Suprapubic skin (tissue), 4 donors: ENCODE measurements at regions not wholly inside any gene's neighbourhood (a gene's known extent, or its start where the extent isn't known, plus 50 kb on each side); places are given as distances from the start of the nearest gene placed in this dataset.

ENCODE experiments used
- DNase-seq, 2 donors: peaks; one replicate each; pipeline ENCODE4 v3.0.0-alpha.2; 2019; ENCODE audit warnings: low spot score in 2 of 2
- H3K27ac ChIP-seq: fragments of 200-600 bp; sonication (generic); one replicate; pipeline ENCODE4 v1.5.1; 2019
- H3K27me3 ChIP-seq: fragments of 200-600 bp; sonication (generic); one replicate; pipeline ENCODE4 v1.5.1; 2019
- H3K36me3 ChIP-seq: fragments of 200-600 bp; sonication (generic); one replicate; pipeline ENCODE4 v1.5.1; 2019
- H3K4me1 ChIP-seq: fragments of 200-600 bp; sonication (generic); one replicate; pipeline ENCODE4 v1.5.1; 2019
- H3K4me3 ChIP-seq: fragments of 200-600 bp; sonication (generic); one replicate; pipeline ENCODE4 v1.5.1; 2019; ENCODE audit warnings: mild to moderate bottlenecking
- H3K9me3 ChIP-seq: fragments of 200-600 bp; sonication (generic); one replicate; pipeline ENCODE4 v1.5.1; 2019
- CTCF ChIP-seq, 2 donors: fragments of 200-600 bp in 1 of 2; fragments of 450-650 bp in 1 of 2; sonication (generic) in 1 of 2; IDR thresholded peaks; one replicate each; pipeline ENCODE4 v1.5.1; 2016 to 2019; ENCODE audit warnings: antibody characterized with exemption in 2 of 2, mild to moderate bottlenecking in 1 of 2, moderate library complexity in 1 of 2
- EP300 ChIP-seq: sonication (generic); formaldehyde crosslinking; IDR thresholded peaks from one replicate; pipeline ENCODE4 v1.6.1; 2017; ENCODE audit warnings: antibody characterized with exemption
- POLR2A ChIP-seq, 2 donors: fragments of 450-650 bp; IDR thresholded peaks; one replicate each; pipeline ENCODE4 v1.6.1; 2017; ENCODE audit warnings: antibody characterized with exemption in 2 of 2, mild to moderate bottlenecking in 2 of 2, moderate library complexity in 2 of 2
- POLR2AphosphoS5 ChIP-seq, 3 donors: sonication (generic); formaldehyde crosslinking; IDR thresholded peaks; one replicate each; pipeline ENCODE4 v1.6.1; 2017; ENCODE audit warnings: antibody characterized with exemption in 3 of 3
- WGBS: methylation state at CpG from one replicate; pipeline ENCODE4 v1.1.5; 2018; 5-methylcytosine and 5-hydroxymethylcytosine counted together

DNA sequence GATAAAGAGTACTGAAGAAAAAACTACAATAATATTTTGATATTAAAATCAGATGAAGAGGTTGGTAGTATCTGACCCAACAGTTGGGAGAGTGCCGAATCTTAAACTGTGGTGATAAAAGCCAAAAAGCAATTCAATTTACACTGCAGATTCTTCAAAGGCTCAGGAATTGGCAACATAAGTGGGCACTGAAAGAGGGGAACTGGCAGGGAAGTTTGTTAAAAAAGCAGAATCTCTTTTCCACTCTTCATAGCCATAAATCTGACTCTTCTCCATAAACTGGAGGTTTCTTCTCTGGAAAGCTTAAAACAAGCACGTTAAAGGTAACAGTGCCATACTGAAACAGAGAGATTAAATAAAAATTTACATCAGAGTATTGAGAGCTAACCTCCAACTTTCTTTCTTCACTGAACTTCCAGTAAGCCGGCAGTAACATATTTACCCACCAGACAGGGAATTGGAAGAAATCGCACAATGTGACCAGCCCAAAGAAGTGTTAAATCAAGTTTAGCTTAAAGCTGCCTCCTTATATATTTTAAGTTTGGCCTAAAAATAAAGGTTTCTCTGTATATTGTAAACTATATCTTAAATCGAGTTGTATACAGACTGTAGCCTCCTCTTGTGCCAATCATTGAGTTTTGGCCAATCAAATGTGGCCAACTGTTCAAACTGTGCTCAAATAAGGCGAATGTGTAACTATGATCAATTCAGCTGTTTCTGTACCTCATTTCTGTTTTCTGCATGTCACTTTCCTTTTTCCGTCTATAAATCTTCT, 358.3 kb downstream of the NXPE2 start:
- 80% methylated on average over 7 of the region's 7 CpGs for WGBS
- DNase-seq: no peak

DNA sequence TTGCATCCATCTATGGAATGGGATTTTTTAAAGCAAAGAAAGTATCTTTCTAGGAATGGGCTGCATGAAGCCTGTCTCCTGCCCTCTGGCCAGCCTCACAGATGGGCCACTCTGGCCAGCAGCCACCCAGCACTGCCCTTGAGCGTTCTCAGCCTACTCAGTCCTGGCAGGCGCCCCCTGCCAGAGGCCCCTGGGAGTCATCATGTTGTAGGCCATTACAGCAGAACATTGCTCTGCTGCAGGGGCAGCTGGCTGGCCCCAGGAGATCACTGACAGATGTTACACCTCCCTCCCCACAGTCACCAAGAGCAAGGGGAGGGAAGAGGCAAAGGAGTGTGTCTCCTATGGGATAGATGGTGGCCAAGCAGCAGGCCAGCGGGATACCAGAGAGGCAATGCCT, 363.7 kb downstream of the NXPE2 start:
- TF ChIP-seq CTCF (IDR thresholded peaks at IDR 0.05) (no peak), EP300 (no peak), POLR2AphosphoS5 (IDR thresholded peaks at IDR 0.05) (no peak), POLR2A (IDR thresholded peaks at IDR 0.05) (no peak)
- DNase-seq: no peak
- WGBS: 70% methylated on average over 3 of the region's 3 CpGs
- Histone ChIP-seq H3K36me3 (no peaks in the 10 kb centered on the region), H3K27me3 (no peaks in the 10 kb centered on the region), H3K27ac (no peak overlapping the region), H3K4me1 (no peaks in the 10 kb centered on the region), H3K4me3 (no peak overlapping the region), H3K9me3 (no peaks in the 10 kb centered on the region)

More for the DNA sequence above, 358.3 kb downstream of the NXPE2 start:
- Histone ChIP-seq H3K4me3 (no peak overlapping the region), H3K27ac (no peak overlapping the region), H3K9me3 (no peaks in the 10 kb centered on the region), H3K27me3 (no peaks in the 10 kb centered on the region), H3K4me1 (no peaks in the 10 kb centered on the region), H3K36me3 (no peaks in the 10 kb centered on the region)
- TF ChIP-seq POLR2AphosphoS5 (IDR thresholded peaks at IDR 0.05) (no peak), POLR2A (IDR thresholded peaks at IDR 0.05) (no peak), CTCF (IDR thresholded peaks at IDR 0.05) (no peak), EP300 (no peak)

DNA sequence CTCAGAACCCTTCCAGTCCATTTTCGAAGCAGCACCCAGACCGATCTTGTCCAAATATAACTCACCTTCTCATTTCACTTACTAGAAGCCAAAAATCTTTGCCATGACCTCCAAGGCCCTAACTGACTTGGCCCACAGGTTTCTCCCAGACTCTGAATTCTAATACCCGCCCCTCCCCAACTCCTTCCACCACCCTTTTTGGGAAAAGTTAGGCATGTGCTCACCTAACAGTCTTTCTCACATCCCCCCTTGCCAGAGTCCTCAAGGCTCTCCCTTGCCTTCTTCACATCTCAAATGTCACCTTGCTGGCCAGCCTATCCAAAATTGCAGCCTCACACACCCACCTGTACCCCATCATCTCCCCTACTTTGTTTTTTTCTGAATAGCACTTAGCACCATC, 369.3 kb downstream of the NXPE2 start:
- H3K27ac ChIP-seq: no peak overlapping the region
- no peak for TF ChIP-seq EP300
- TF ChIP-seq POLR2A (IDR thresholded peaks at IDR 0.05): no peak
- TF ChIP-seq CTCF (IDR thresholded peaks at IDR 0.05): no peak
- no peak for TF ChIP-seq POLR2AphosphoS5 (IDR thresholded peaks at IDR 0.05)
- no peaks in the 10 kb centered on the region for H3K4me1 ChIP-seq
- no peaks in the 10 kb centered on the region for H3K36me3 ChIP-seq
- H3K9me3 ChIP-seq: no peaks in the 10 kb centered on the region
- peaks cover 12% of the 10 kb centered on the region for H3K27me3 ChIP-seq
- H3K4me3 ChIP-seq: no peak overlapping the region
- WGBS: 96% methylated on average over 3 of the region's 3 CpGs
- DNase-seq: no peak

DNA sequence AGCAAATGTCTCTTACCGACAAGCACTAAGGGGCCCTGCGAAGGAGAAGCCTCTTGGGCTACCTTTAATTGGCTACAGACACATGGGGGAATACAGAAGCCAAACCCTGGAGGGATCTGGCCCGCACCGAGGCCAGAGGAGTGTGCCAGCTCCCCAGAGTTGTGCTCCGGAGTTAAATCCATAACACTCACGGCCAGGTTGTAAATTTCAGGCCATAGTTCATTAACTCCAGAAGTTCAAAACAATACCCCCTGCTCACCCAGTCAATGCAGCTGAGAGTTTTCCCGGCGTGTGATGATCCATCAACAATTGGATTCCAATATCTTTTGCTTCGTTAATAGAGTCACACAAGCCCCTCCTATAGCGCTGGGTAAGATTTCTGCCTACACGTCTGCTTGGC, 371.5 kb downstream of the NXPE2 start:
- no peak for DNase-seq
- H3K36me3 ChIP-seq: no peaks in the 10 kb centered on the region
- H3K9me3 ChIP-seq: no peaks in the 10 kb centered on the region
- peaks cover 12% of the 10 kb centered on the region for H3K27me3 ChIP-seq
- 62% methylated on average over 9 of the region's 11 CpGs for WGBS
- no peaks in the 10 kb centered on the region for H3K4me1 ChIP-seq
- TF ChIP-seq CTCF (IDR thresholded peaks at IDR 0.05): no peak
- TF ChIP-seq POLR2A (IDR thresholded peaks at IDR 0.05): no peak
- TF ChIP-seq EP300: no peak
- TF ChIP-seq POLR2AphosphoS5 (IDR thresholded peaks at IDR 0.05): no peak
- no peak overlapping the region for H3K27ac ChIP-seq
- no peak overlapping the region for H3K4me3 ChIP-seq

DNA sequence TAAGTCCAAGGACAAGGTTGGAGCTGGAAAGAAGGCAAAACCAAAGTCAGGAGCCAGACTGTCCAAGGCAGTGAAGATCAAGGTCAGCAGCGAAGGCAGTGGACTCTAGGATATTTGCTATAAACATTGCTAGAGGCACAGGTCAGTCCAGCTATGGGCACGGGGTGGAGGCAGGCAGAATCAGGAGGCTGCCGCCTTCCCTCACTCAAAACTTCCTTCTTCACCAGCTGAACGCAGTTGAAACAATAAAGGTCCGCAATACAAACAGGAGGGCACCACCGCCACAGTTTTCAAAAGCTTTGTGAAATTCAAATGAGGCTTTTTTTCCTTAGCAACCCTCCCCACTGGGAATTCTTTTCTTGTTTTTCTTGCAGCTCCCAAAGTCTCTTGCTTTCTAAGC, 372.4 kb downstream of the NXPE2 start:
- TF ChIP-seq EP300 (no peak), CTCF (IDR thresholded peaks at IDR 0.05) (no peak), POLR2AphosphoS5 (IDR thresholded peaks at IDR 0.05) (no peak), POLR2A (IDR thresholded peaks at IDR 0.05) (no peak)
- Histone ChIP-seq H3K9me3 (no peaks in the 10 kb centered on the region), H3K27ac (no peak overlapping the region), H3K36me3 (no peaks in the 10 kb centered on the region), H3K4me1 (no peaks in the 10 kb centered on the region), H3K27me3 (peaks cover 12% of the 10 kb centered on the region), H3K4me3 (no peak overlapping the region)
- DNase-seq: no peak
- 69% methylated on average over 6 of the region's 6 CpGs for WGBS
